ENCODE measurements at regions not wholly inside any gene's neighbourhood (a gene's known extent, or its start where the extent isn't known, plus 50 kb on each side); places are given as distances from the start of the nearest gene placed in this dataset.

DNA sequence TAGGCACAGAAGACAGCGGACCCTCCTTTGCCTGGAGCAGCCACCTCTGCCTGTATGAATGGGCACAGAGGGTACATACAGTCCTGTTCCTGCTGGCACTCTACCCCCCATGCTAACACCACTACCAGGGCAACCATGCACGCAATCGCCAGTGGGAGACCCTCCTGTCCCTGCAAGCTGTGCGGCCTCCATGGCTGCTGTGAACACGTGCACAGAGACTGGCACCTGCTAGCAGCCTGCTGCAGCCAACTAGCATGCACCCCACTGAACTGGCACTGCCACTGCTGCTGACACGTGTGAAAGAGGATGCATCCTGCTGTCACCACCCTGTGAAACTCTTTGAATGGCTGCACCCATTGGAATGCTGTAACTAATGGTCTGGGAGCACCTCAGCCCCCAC, 885.2 kb upstream of the ARRDC3 start (continued):
- TF ChIP-seq MEF2B (IDR thresholded peaks at IDR 0.05; ENCODE audit: partially characterized antibody, poor library complexity, severe bottlenecking), result no peak
- TF ChIP-seq HDGF (IDR thresholded peaks at IDR 0.05), result no peak
- TF ChIP-seq POU2F2 (IDR thresholded peaks at IDR 0.05; ENCODE audit: borderline replicate concordance, low read depth, low read length), result no peak
- TF ChIP-seq, protein P1, sequence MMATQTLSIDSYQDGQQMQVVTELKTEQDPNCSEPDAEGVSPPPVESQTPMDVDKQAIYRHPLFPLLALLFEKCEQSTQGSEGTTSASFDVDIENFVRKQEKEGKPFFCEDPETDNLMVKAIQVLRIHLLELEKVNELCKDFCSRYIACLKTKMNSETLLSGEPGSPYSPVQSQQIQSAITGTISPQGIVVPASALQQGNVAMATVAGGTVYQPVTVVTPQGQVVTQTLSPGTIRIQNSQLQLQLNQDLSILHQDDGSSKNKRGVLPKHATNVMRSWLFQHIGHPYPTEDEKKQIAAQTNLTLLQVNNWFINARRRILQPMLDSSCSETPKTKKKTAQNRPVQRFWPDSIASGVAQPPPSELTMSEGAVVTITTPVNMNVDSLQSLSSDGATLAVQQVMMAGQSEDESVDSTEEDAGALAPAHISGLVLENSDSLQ (IDR thresholded peaks at IDR 0.05), result no peak
- TF ChIP-seq, protein P2, sequence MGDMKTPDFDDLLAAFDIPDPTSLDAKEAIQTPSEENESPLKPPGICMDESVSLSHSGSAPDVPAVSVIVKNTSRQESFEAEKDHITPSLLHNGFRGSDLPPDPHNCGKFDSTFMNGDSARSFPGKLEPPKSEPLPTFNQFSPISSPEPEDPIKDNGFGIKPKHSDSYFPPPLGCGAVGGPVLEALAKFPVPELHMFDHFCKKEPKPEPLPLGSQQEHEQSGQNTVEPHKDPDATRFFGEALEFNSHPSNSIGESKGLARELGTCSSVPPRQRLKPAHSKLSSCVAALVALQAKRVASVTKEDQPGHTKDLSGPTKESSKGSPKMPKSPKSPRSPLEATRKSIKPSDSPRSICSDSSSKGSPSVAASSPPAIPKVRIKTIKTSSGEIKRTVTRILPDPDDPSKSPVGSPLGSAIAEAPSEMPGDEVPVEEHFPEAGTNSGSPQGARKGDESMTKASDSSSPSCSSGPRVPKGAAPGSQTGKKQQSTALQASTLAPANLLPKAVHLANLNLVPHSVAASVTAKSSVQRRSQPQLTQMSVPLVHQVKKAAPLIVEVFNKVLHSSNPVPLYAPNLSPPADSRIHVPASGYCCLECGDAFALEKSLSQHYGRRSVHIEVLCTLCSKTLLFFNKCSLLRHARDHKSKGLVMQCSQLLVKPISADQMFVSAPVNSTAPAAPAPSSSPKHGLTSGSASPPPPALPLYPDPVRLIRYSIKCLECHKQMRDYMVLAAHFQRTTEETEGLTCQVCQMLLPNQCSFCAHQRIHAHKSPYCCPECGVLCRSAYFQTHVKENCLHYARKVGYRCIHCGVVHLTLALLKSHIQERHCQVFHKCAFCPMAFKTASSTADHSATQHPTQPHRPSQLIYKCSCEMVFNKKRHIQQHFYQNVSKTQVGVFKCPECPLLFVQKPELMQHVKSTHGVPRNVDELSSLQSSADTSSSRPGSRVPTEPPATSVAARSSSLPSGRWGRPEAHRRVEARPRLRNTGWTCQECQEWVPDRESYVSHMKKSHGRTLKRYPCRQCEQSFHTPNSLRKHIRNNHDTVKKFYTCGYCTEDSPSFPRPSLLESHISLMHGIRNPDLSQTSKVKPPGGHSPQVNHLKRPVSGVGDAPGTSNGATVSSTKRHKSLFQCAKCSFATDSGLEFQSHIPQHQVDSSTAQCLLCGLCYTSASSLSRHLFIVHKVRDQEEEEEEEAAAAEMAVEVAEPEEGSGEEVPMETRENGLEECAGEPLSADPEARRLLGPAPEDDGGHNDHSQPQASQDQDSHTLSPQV (IDR thresholded peaks at IDR 0.05), result no peak
- TF ChIP-seq STAT1 (conservative IDR thresholded peaks at IDR 0.05), result no peak
- TF ChIP-seq, protein P3, sequence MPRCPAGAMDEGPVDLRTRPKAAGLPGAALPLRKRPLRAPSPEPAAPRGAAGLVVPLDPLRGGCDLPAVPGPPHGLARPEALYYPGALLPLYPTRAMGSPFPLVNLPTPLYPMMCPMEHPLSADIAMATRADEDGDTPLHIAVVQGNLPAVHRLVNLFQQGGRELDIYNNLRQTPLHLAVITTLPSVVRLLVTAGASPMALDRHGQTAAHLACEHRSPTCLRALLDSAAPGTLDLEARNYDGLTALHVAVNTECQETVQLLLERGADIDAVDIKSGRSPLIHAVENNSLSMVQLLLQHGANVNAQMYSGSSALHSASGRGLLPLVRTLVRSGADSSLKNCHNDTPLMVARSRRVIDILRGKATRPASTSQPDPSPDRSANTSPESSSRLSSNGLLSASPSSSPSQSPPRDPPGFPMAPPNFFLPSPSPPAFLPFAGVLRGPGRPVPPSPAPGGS (IDR thresholded peaks at IDR 0.05; ENCODE audit: borderline replicate concordance, insufficient read depth, low read depth, low read length, poor library complexity, severe bottlenecking), result no peak

All from GM12878 (cell line).